ENCODE measurements at regions not wholly inside any gene's neighbourhood (a gene's known extent, or its start where the extent isn't known, plus 50 kb on each side); places are given as distances from the start of the nearest gene placed in this dataset.

GRCh38 chr2:129444751-129445150 lies 534.7 kb upstream of the RAB6C start:
- H3K4me3 ChIP-seq (ENCODE audit: low read depth in 1 of 5, low read length in 5 of 5) = no peak overlapping the region
- no peaks in the 10 kb centered on the region for H3K36me3 ChIP-seq (ENCODE audit: control insufficient read depth in 5 of 5, insufficient read depth in 5 of 5, low read length in 5 of 5)
- H3K4me1 ChIP-seq (ENCODE audit: control insufficient read depth in 5 of 5, insufficient read depth in 5 of 5, low read length in 5 of 5) = no peaks in the 10 kb centered on the region
- no peak overlapping the region for H3K27ac ChIP-seq (ENCODE audit: low read depth, low read length)
- peaks cover 0 to 4% (median 2%) of the 10 kb centered on the region in 5 donors for H3K27me3 ChIP-seq (ENCODE audit: control insufficient read depth in 5 of 5, insufficient read depth in 4 of 5, low read length in 5 of 5)
- no peak overlapping the region for H3K9ac ChIP-seq (ENCODE audit: low read length in 5 of 5)
- H3K9me3 ChIP-seq (ENCODE audit: control insufficient read depth in 5 of 5, low read length in 5 of 5) = no peaks in the 10 kb centered on the region

GRCh38 chr2:129456691-129457090 lies 522.8 kb upstream of the RAB6C start:
- H3K9ac ChIP-seq (ENCODE audit: low read length in 5 of 5) = no peak overlapping the region
- no peak overlapping the region for H3K27ac ChIP-seq (ENCODE audit: low read depth, low read length)
- H3K27me3 ChIP-seq (ENCODE audit: control insufficient read depth in 5 of 5, insufficient read depth in 4 of 5, low read length in 5 of 5) = peaks cover 0 to 6% (median 0%) of the 10 kb centered on the region in 5 donors
- H3K4me1 ChIP-seq (ENCODE audit: control insufficient read depth in 5 of 5, insufficient read depth in 5 of 5, low read length in 5 of 5) = no peaks in the 10 kb centered on the region
- no peak overlapping the region for H3K4me3 ChIP-seq (ENCODE audit: low read depth in 1 of 5, low read length in 5 of 5)
- H3K36me3 ChIP-seq (ENCODE audit: control insufficient read depth in 5 of 5, insufficient read depth in 5 of 5, low read length in 5 of 5) = no peaks in the 10 kb centered on the region
- no peaks in the 10 kb centered on the region for H3K9me3 ChIP-seq (ENCODE audit: control insufficient read depth in 5 of 5, low read length in 5 of 5)

GRCh38 chr2:129457277-129457818 lies 522.1 kb upstream of the RAB6C start:
- peaks cover 0 to 6% (median 0%) of the 10 kb centered on the region in 5 donors for H3K27me3 ChIP-seq (ENCODE audit: control insufficient read depth in 5 of 5, insufficient read depth in 4 of 5, low read length in 5 of 5)
- no peaks in the 10 kb centered on the region for H3K9me3 ChIP-seq (ENCODE audit: control insufficient read depth in 5 of 5, low read length in 5 of 5)
- no peaks in the 10 kb centered on the region for H3K4me1 ChIP-seq (ENCODE audit: control insufficient read depth in 5 of 5, insufficient read depth in 5 of 5, low read length in 5 of 5)
- H3K36me3 ChIP-seq (ENCODE audit: control insufficient read depth in 5 of 5, insufficient read depth in 5 of 5, low read length in 5 of 5) = no peaks in the 10 kb centered on the region
- H3K9ac ChIP-seq (ENCODE audit: low read length in 5 of 5) = no peak overlapping the region
- no peak overlapping the region for H3K4me3 ChIP-seq (ENCODE audit: low read depth in 1 of 5, low read length in 5 of 5)
- no peak overlapping the region for H3K27ac ChIP-seq (ENCODE audit: low read depth, low read length)

GRCh38 chr2:129458006-129458405 lies 521.5 kb upstream of the RAB6C start:
- H3K36me3 ChIP-seq (ENCODE audit: control insufficient read depth in 5 of 5, insufficient read depth in 5 of 5, low read length in 5 of 5) = no peaks in the 10 kb centered on the region
- no peaks in the 10 kb centered on the region for H3K9me3 ChIP-seq (ENCODE audit: control insufficient read depth in 5 of 5, low read length in 5 of 5)
- no peak overlapping the region for H3K9ac ChIP-seq (ENCODE audit: low read length in 5 of 5)
- H3K4me1 ChIP-seq (ENCODE audit: control insufficient read depth in 5 of 5, insufficient read depth in 5 of 5, low read length in 5 of 5) = no peaks in the 10 kb centered on the region
- H3K4me3 ChIP-seq (ENCODE audit: low read depth in 1 of 5, low read length in 5 of 5) = no peak overlapping the region
- peaks cover 0 to 6% (median 0%) of the 10 kb centered on the region in 5 donors for H3K27me3 ChIP-seq (ENCODE audit: control insufficient read depth in 5 of 5, insufficient read depth in 4 of 5, low read length in 5 of 5)
- H3K27ac ChIP-seq (ENCODE audit: low read depth, low read length) = no peak overlapping the region

- H3K4me3 ChIP-seq (ENCODE audit: low read depth in 1 of 5, low read length in 5 of 5) = no peak overlapping the region
- no peak overlapping the region for H3K9ac ChIP-seq (ENCODE audit: low read length in 5 of 5)
- H3K4me1 ChIP-seq (ENCODE audit: control insufficient read depth in 5 of 5, insufficient read depth in 5 of 5, low read length in 5 of 5) = no peaks in the 10 kb centered on the region
- H3K27me3 ChIP-seq (ENCODE audit: control insufficient read depth in 5 of 5, insufficient read depth in 4 of 5, low read length in 5 of 5) = peaks cover 0 to 6% (median 0%) of the 10 kb centered on the region in 5 donors
- no peaks in the 10 kb centered on the region for H3K36me3 ChIP-seq (ENCODE audit: control insufficient read depth in 5 of 5, insufficient read depth in 5 of 5, low read length in 5 of 5)
- H3K9me3 ChIP-seq (ENCODE audit: control insufficient read depth in 5 of 5, low read length in 5 of 5) = no peaks in the 10 kb centered on the region
- no peak overlapping the region for H3K27ac ChIP-seq (ENCODE audit: low read depth, low read length)
These were observed 521.0 kb upstream of the RAB6C start for GRCh38 chr2:129458436-129458835.

- Histone ChIP-seq H3K36me3 (ENCODE audit: control insufficient read depth in 5 of 5, insufficient read depth in 5 of 5, low read length in 5 of 5) (no peaks in the 10 kb centered on the region), H3K27me3 (ENCODE audit: control insufficient read depth in 5 of 5, insufficient read depth in 4 of 5, low read length in 5 of 5) (peaks cover 0 to 6% (median 0%) of the 10 kb centered on the region in 5 donors), H3K4me3 (ENCODE audit: low read depth in 1 of 5, low read length in 5 of 5) (no peak overlapping the region), H3K4me1 (ENCODE audit: control insufficient read depth in 5 of 5, insufficient read depth in 5 of 5, low read length in 5 of 5) (no peaks in the 10 kb centered on the region), H3K27ac (ENCODE audit: low read depth, low read length) (no peak overlapping the region), H3K9me3 (ENCODE audit: control insufficient read depth in 5 of 5, low read length in 5 of 5) (no peaks in the 10 kb centered on the region), H3K9ac (ENCODE audit: low read length in 5 of 5) (no peak overlapping the region)
These were observed 520.1 kb upstream of the RAB6C start for GRCh38 chr2:129459200-129459876.

- no peak overlapping the region for H3K9ac ChIP-seq (ENCODE audit: low read length in 5 of 5)
- H3K9me3 ChIP-seq (ENCODE audit: control insufficient read depth in 5 of 5, low read length in 5 of 5) = peaks cover 0 to under 1% (median 0%) of the 10 kb centered on the region in 5 donors
- peaks cover 0 to 10% (median 0%) of the 10 kb centered on the region in 5 donors for H3K27me3 ChIP-seq (ENCODE audit: control insufficient read depth in 5 of 5, insufficient read depth in 4 of 5, low read length in 5 of 5)
- H3K4me3 ChIP-seq (ENCODE audit: low read depth in 1 of 5, low read length in 5 of 5) = no peak overlapping the region
- no peaks in the 10 kb centered on the region for H3K4me1 ChIP-seq (ENCODE audit: control insufficient read depth in 5 of 5, insufficient read depth in 5 of 5, low read length in 5 of 5)
- no peak overlapping the region for H3K27ac ChIP-seq (ENCODE audit: low read depth, low read length)
- H3K36me3 ChIP-seq (ENCODE audit: control insufficient read depth in 5 of 5, insufficient read depth in 5 of 5, low read length in 5 of 5) = no peaks in the 10 kb centered on the region
These were observed 519.6 kb upstream of the RAB6C start for GRCh38 chr2:129459881-129460280.

GRCh38 chr2:129460299-129461198 lies 518.9 kb upstream of the RAB6C start:
- no peak overlapping the region for H3K9ac ChIP-seq (ENCODE audit: low read length in 5 of 5)
- H3K27ac ChIP-seq (ENCODE audit: low read depth, low read length) = no peak overlapping the region
- H3K9me3 ChIP-seq (ENCODE audit: control insufficient read depth in 5 of 5, low read length in 5 of 5) = peaks cover 0 to 2% (median 0%) of the 10 kb centered on the region in 5 donors
- no peak overlapping the region for H3K4me3 ChIP-seq (ENCODE audit: low read depth in 1 of 5, low read length in 5 of 5)
- no peaks in the 10 kb centered on the region for H3K36me3 ChIP-seq (ENCODE audit: control insufficient read depth in 5 of 5, insufficient read depth in 5 of 5, low read length in 5 of 5)
- H3K4me1 ChIP-seq (ENCODE audit: control insufficient read depth in 5 of 5, insufficient read depth in 5 of 5, low read length in 5 of 5) = no peaks in the 10 kb centered on the region
- peaks cover 0 to 10% (median 0%) of the 10 kb centered on the region in 5 donors for H3K27me3 ChIP-seq (ENCODE audit: control insufficient read depth in 5 of 5, insufficient read depth in 4 of 5, low read length in 5 of 5)

- H3K4me1 ChIP-seq (ENCODE audit: control insufficient read depth in 5 of 5, insufficient read depth in 5 of 5, low read length in 5 of 5) = no peaks in the 10 kb centered on the region
- H3K27me3 ChIP-seq (ENCODE audit: control insufficient read depth in 5 of 5, insufficient read depth in 4 of 5, low read length in 5 of 5) = peaks cover 0 to 10% (median 0%) of the 10 kb centered on the region in 5 donors
- H3K27ac ChIP-seq (ENCODE audit: low read depth, low read length) = no peak overlapping the region
- no peak overlapping the region for H3K4me3 ChIP-seq (ENCODE audit: low read depth in 1 of 5, low read length in 5 of 5)
- H3K36me3 ChIP-seq (ENCODE audit: control insufficient read depth in 5 of 5, insufficient read depth in 5 of 5, low read length in 5 of 5) = no peaks in the 10 kb centered on the region
- H3K9me3 ChIP-seq (ENCODE audit: control insufficient read depth in 5 of 5, low read length in 5 of 5) = peaks cover 0 to 2% (median 0%) of the 10 kb centered on the region in 5 donors
- no peak overlapping the region for H3K9ac ChIP-seq (ENCODE audit: low read length in 5 of 5)
These were observed 517.1 kb upstream of the RAB6C start for GRCh38 chr2:129462349-129462748.

- Histone ChIP-seq H3K27me3 (ENCODE audit: control insufficient read depth in 5 of 5, insufficient read depth in 4 of 5, low read length in 5 of 5) (peaks cover 0 to 10% (median 0%) of the 10 kb centered on the region in 5 donors), H3K9ac (ENCODE audit: low read length in 5 of 5) (no peak overlapping the region), H3K9me3 (ENCODE audit: control insufficient read depth in 5 of 5, low read length in 5 of 5) (peaks cover 0 to 2% (median 0%) of the 10 kb centered on the region in 5 donors), H3K27ac (ENCODE audit: low read depth, low read length) (no peak overlapping the region), H3K36me3 (ENCODE audit: control insufficient read depth in 5 of 5, insufficient read depth in 5 of 5, low read length in 5 of 5) (no peaks in the 10 kb centered on the region), H3K4me3 (ENCODE audit: low read depth in 1 of 5, low read length in 5 of 5) (no peak overlapping the region), H3K4me1 (ENCODE audit: control insufficient read depth in 5 of 5, insufficient read depth in 5 of 5, low read length in 5 of 5) (no peaks in the 10 kb centered on the region)
These were observed 516.5 kb upstream of the RAB6C start for GRCh38 chr2:129462967-129463366.
